ENCODE measurements at regions not wholly inside any gene's neighbourhood (a gene's known extent, or its start where the extent isn't known, plus 50 kb on each side); places are given as distances from the start of the nearest gene placed in this dataset.
A peak's percentile ranks its signal among the peaks of the same experiment; 100 is the strongest.

DNA sequence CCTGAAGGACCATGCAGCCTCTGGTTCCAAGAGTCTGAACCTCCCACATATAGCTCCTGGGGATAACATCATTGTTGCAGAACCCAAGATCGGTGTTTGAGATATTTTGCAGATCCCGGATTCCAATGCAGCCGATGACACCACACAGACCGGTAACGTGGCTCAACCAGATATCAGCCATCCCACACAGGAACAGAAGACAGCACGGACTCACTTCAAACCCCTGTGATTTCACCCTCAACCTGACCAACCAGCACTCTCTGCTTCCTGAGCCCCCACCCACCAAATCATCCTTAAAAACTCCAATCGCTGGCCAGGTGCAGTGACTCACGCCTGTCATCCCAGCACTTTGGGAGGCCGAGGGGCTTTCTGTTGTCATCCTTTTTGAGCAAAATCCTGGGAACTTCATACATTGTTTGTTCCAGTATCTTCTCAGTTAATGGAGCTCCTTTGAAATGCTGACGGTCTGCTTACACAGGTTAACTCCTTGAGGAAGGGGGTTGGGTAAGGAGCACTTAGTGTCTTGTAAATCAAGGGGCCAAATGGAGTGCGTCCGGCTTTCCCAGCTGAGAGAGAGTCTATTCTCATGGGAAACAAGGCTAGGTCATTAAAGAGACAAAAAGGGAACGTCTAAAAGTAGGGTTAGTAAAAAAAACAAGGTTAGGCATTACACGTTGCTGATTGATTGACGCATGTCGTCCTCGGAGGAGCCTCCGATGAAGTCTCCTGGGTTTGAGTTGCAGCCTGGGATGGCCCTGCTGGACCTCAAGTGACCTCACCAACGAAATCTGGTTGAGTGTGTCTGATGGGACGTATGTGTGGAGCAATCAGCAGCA lies 230.4 kb downstream of the CRLF2 start:
- CTCF ChIA-PET (ENCODE audit: partially characterized antibody) = no interaction called here
- Histone ChIP-seq H4K5ac (ENCODE audit: insufficient read length, low read depth, low read length) (peak overlapping the region; percentile 56), H3K4ac (replicated peaks; ENCODE audit: insufficient read length, low read depth, low read length) (no peak overlapping the region), H3K18ac (ENCODE audit: extremely low read depth, low read length) (peak overlapping the region; percentile 80), H2BK20ac (ENCODE audit: low read length) (0 out of 2 replicates have a peak overlapping the region, but pooled peaks have one; percentile 53), H3K27me3 (replicated peaks in 1 of 4; ENCODE audit: control insufficient read depth in 3 of 4, extremely low read depth in 1 of 4, insufficient read depth in 3 of 4, low read length in 3 of 4) (peaks cover 0 to 6% (median 0%) of the 10 kb centered on the region in 4 experiments; a peak in 4 of 7 replicates), H2AK5ac (ENCODE audit: low read depth, low read length) (peak overlapping the region; percentile 92; the same call in 1 of the 2 replicates), H3K79me2 (ENCODE audit: control insufficient read depth in 1 of 2, insufficient read depth in 2 of 2, low read length in 2 of 2) (no peaks in the 10 kb centered on the region), H2AFZ (ENCODE audit: low read length) (no peak overlapping the region), H3K23ac (ENCODE audit: insufficient read length) (no peak overlapping the region), H3K56ac (replicated peaks; ENCODE audit: insufficient read length, low read depth, low read length) (no peak overlapping the region), H3K36me3 (ENCODE audit: control insufficient read depth in 2 of 4, insufficient read depth in 4 of 4, low read length in 3 of 4) (peaks cover 0 to 2% (median 0%) of the 10 kb centered on the region in 4 experiments; a peak in 2 of 8 replicates), H3K14ac (ENCODE audit: insufficient read length) (no peak overlapping the region), H2BK120ac (replicated peaks; ENCODE audit: low read depth, low read length) (peak overlapping the region; percentile 84), H3K9me3 (ENCODE audit: insufficient read depth in 2 of 2, low read depth in 1 of 2, low read length in 1 of 2) (no peaks in the 10 kb centered on the region), H3K23me2 (ENCODE audit: low read depth, low read length) (peaks cover 3% of the 10 kb centered on the region), H2BK15ac (ENCODE audit: low read length) (peak overlapping the region; percentile 81; the same call in 1 of the 2 replicates), H3K4me3 (ENCODE audit: extremely low read depth in 1 of 4, insufficient read depth in 2 of 4, low read depth in 3 of 4, low read length in 4 of 4) (peak overlapping the region; percentile 27 to 53 (median 42); a peak in 7 of 8 replicates), H3K27ac (ENCODE audit: low read depth, low read length) (peak overlapping the region; percentile 29; the same call in 1 of the 2 replicates), H2BK12ac (ENCODE audit: low read depth, low read length) (peak overlapping the region; percentile 85; the same call in 1 of the 2 replicates), H2BK5ac (ENCODE audit: low read depth, low read length) (peak overlapping the region; percentile 75; the same call in 1 of the 2 replicates), H4K8ac (ENCODE audit: extremely low read depth, insufficient read depth, low read length) (no peak overlapping the region; the same call in 1 of the 2 replicates), H4K20me1 (replicated peaks in 1 of 2; ENCODE audit: control insufficient read depth in 1 of 2, insufficient read depth in 2 of 2, low read length in 2 of 2) (no peaks in the 10 kb centered on the region), H3K79me1 (ENCODE audit: low read depth, low read length) (no peaks in the 10 kb centered on the region), H3K4me1 (replicated peaks in 1 of 4; ENCODE audit: control insufficient read depth in 3 of 4, insufficient read depth in 4 of 4, low read length in 3 of 4) (peaks cover 0 to 31% (median 19%) of the 10 kb centered on the region in 4 experiments; a peak in 6 of 7 replicates), H4K91ac (replicated peaks; ENCODE audit: insufficient read length, low read length) (peak overlapping the region; percentile 95), H3K9ac (replicated peaks in 1 of 4; ENCODE audit: extremely low read depth in 1 of 4, low read depth in 3 of 4, low read length in 3 of 4) (peak overlapping the region in 1 of 4 experiments; percentile 47; a peak in 1 of 7 replicates), H3K4me2 (ENCODE audit: insufficient read depth in 1 of 2, low read depth in 2 of 2, low read length in 2 of 2) (peak overlapping the region; percentile 73 to 92)
- 9% methylated on average over 20 of the region's 20 CpGs; no CpG with 5 or more reads in 1 of the 2 experiments for WGBS, 2 experiments (ENCODE audit: extremely low coverage in 1 of 2, insufficient coverage in 1 of 2, insufficient read length in 1 of 2, insufficient replicate concordance in 2 of 2, low coverage in 1 of 2, low lambda C conversion rate in 2 of 2, missing lambda C conversion rate in 1 of 2)
- peak; percentile 55 to 56 for DNase-seq (ENCODE audit: low read depth in 1 of 2, low spot score in 2 of 2)
- peak; percentile 84 for FAIRE-seq
- POLR2A ChIA-PET (ENCODE audit: partially characterized antibody) = no interaction called here
- no peak for TF ChIP-seq CEBPB (IDR thresholded peaks at IDR 0.05; ENCODE audit: low read depth, low read length)
- no peak for TF ChIP-seq ZNF274 (IDR thresholded peaks at IDR 0.05; ENCODE audit: borderline replicate concordance, extremely low read depth, low read length)
- TF ChIP-seq NANOG (IDR thresholded peaks at IDR 0.05; ENCODE audit: insufficient read depth, low read depth, low read length, poor library complexity, severe bottlenecking) = peak; percentile 65
- TF ChIP-seq SP4 (IDR thresholded peaks at IDR 0.05; ENCODE audit: low read length) = no peak
- no peak for TF ChIP-seq FOSL1 (IDR thresholded peaks at IDR 0.05; ENCODE audit: insufficient read depth, low read depth, low read length)
- no peak for TF ChIP-seq SIX5 (IDR thresholded peaks at IDR 0.05; ENCODE audit: low read depth, low read length)
- 0 out of 2 replicates have a peak, but pooled peaks have one; percentile 52 for TF ChIP-seq RBBP5 (IDR thresholded peaks at IDR 0.05; ENCODE audit: borderline replicate concordance, low read depth, low read length)
- peak; percentile 79 for TF ChIP-seq ASH2L (IDR thresholded peaks at IDR 0.05; ENCODE audit: low read length)
- TF ChIP-seq RXRA (IDR thresholded peaks at IDR 0.05; ENCODE audit: insufficient read depth, low read depth, low read length) = no peak
- no peak for TF ChIP-seq CTBP2 (IDR thresholded peaks at IDR 0.05; ENCODE audit: borderline replicate concordance, insufficient read depth, insufficient read length, low read length)
- TF ChIP-seq EP300 (IDR thresholded peaks at IDR 0.05; ENCODE audit: borderline replicate concordance in 1 of 2, low read depth in 2 of 2, low read length in 2 of 2) = peak in 1 of 2 experiments; percentile 55; a peak in 1 of 3 replicates

Measured in H1 (cell line).